ENCODE measurements at regions not wholly inside any gene's neighbourhood (a gene's known extent, or its start where the extent isn't known, plus 50 kb on each side); places are given as distances from the start of the nearest gene placed in this dataset.

DNA sequence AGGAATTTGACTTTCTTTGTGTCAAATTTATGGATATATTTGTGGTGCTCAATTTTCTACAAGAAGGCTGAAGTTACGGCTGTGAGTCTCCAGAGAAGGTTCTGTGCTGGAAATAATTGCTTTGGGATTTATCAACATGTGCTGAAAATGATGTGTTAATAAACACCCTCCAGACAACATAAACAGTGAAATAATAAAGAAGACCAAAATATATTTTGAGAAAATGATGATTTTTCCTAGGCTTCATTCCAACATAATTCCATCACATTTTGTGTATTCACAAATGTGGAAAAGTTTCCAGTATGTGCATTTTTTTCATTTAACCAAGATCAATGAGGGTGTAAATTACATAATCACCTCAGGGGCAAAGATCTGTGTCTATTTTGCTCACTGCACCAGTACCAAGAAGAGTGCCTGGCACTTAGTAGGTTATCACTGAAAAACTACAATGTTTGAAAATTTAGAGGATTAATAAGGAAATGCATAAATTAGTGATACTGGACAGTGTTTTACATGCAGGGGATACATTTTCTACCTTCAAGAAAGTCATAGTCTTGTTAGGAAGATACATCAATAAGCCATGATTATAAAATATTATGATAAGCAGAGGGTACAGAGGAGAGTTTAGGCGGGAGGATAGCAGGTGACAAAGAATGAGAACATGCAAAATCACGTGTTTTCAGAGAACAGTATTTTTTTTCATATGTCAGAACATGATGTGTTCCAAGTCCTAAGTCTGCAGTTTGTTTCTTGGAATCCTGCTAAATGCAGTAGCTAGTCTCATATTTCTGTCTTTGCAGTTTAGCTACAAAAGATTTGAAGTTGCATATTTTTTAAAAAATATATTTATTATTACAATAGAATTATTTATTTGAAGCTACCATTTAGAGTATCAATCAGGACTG, 127.6 kb upstream of the DLGAP1 start:
- H3K36me3 ChIP-seq, result no peaks in the 10 kb centered on the region
- H3K9ac ChIP-seq, result no peak overlapping the region
- peaks cover 11% of the 10 kb centered on the region for H3K9me3 ChIP-seq
- no peak overlapping the region for H3K4me2 ChIP-seq
- no peaks in the 10 kb centered on the region for H3K27me3 ChIP-seq
- no peak overlapping the region for H3K4me3 ChIP-seq
- no peak for TF ChIP-seq Cebpa-rat (IDR thresholded peaks at IDR 0.05)
- H3K27ac ChIP-seq, result no peak overlapping the region
- H3K4me1 ChIP-seq, result no peaks in the 10 kb centered on the region
- H4K20me1 ChIP-seq, result no peaks in the 10 kb centered on the region

DNA sequence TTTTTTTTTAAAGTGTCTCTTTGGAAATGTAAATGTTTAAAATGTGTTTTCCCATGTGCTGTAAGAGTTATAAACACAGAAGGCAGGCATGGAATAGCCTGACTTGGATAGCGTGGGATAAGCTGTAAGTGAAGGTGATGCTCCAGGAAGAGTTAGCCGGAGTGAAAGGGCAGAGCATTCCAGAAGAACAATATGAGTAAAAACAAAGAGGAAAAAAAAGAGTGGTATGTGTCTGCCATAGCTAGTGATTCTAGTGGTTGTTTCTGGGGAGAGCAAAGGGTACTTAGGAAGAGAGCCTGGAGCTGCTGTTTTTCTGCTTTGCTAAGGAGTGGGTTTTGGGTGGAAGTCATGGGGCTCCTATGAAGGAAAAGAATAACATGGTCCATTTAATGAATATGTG, 126.9 kb upstream of the DLGAP1 start:
- no peak for TF ChIP-seq Cebpa-rat (IDR thresholded peaks at IDR 0.05)
- no peak overlapping the region for H3K4me2 ChIP-seq

DNA sequence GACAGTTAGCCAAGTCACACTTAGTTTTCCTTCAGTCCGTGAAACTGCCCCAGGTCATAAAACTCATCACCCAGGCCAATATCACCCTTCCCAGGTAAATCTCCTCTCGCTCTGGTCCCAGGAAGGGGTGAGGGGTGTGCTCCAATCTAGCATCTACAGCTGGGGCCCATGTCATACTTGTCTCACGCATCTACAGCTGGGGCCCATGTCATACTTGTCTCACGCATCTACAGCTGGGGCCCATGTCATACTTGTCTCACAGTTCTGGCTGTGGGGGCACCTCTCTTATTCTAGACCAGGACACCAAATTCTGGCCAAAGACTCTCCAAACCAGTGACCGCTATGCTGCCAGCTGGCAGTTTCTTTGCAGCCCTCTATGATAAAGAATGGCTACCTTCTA, 123.3 kb upstream of the DLGAP1 start:
- Histone ChIP-seq H3K9ac (no peak overlapping the region), H3K4me3 (no peak overlapping the region), H3K36me3 (no peaks in the 10 kb centered on the region), H3K4me1 (no peaks in the 10 kb centered on the region), H3K4me2 (no peak overlapping the region), H4K20me1 (no peaks in the 10 kb centered on the region), H3K27me3 (no peaks in the 10 kb centered on the region), H3K27ac (no peak overlapping the region), H3K9me3 (peaks cover 42% of the 10 kb centered on the region)
- no peak for TF ChIP-seq Cebpa-rat (IDR thresholded peaks at IDR 0.05)

More for the DNA sequence above, 126.9 kb upstream of the DLGAP1 start:
- Histone ChIP-seq H3K4me3 (no peak overlapping the region), H3K9ac (no peak overlapping the region), H3K36me3 (no peaks in the 10 kb centered on the region), H4K20me1 (no peaks in the 10 kb centered on the region), H3K4me1 (no peaks in the 10 kb centered on the region), H3K27ac (no peak overlapping the region), H3K9me3 (peaks cover 16% of the 10 kb centered on the region), H3K27me3 (no peaks in the 10 kb centered on the region)

DNA sequence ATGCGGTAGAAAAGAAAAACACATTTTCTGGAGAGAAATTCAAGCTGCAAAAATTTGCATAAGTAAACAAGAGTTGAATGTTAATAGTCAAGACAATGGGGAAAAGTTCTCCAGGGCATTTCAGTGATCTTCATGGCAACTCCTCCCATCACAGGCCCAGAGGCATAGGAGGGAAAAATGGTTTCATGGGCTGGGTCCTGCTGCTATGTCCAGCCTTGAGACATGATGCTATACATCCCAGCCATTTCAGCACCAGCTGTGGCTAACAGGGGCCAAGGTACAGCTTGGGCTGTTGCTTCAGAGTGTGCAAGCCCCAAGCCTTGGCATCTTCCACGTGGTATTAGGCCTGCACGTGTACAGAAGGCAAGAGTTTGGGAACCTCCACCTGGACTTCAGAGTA, 118.6 kb upstream of the DLGAP1 start:
- Histone ChIP-seq H3K27ac (no peak overlapping the region), H3K36me3 (no peaks in the 10 kb centered on the region), H4K20me1 (no peaks in the 10 kb centered on the region), H3K4me2 (no peak overlapping the region), H3K27me3 (no peaks in the 10 kb centered on the region), H3K9me3 (peaks cover 41% of the 10 kb centered on the region), H3K4me1 (no peaks in the 10 kb centered on the region), H3K4me3 (no peak overlapping the region), H3K9ac (no peak overlapping the region)
- no peak for TF ChIP-seq Cebpa-rat (IDR thresholded peaks at IDR 0.05)

DNA sequence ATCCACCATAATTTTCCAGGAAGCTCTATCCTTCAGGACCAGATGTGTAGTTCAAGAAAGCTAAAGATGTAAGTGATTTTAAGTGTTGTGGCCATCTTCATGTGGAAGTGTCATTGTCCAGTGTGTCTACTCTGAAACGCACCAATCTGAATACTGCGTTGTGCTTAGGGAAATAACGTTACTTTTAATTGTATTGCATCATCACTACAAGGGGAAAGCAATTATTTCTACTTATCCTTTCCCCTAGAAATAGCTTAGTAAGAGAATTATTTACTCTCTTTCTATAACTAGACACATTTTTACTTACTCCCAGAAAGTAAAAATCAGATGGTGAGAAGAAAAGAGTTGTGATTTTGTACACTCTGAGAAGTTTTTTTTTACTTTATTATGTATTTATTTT, 102.4 kb upstream of the DLGAP1 start:
- no peaks in the 10 kb centered on the region for H4K20me1 ChIP-seq
- no peaks in the 10 kb centered on the region for H3K9me3 ChIP-seq
- H3K36me3 ChIP-seq, result no peaks in the 10 kb centered on the region
- H3K4me1 ChIP-seq, result no peaks in the 10 kb centered on the region
- no peaks in the 10 kb centered on the region for H3K27me3 ChIP-seq
- no peak overlapping the region for H3K4me2 ChIP-seq
- no peak overlapping the region for H3K27ac ChIP-seq
- H3K4me3 ChIP-seq, result no peak overlapping the region
- TF ChIP-seq Cebpa-rat (IDR thresholded peaks at IDR 0.05), result no peak; the same call in 1 of the 2 replicates
- no peak overlapping the region for H3K9ac ChIP-seq

DNA sequence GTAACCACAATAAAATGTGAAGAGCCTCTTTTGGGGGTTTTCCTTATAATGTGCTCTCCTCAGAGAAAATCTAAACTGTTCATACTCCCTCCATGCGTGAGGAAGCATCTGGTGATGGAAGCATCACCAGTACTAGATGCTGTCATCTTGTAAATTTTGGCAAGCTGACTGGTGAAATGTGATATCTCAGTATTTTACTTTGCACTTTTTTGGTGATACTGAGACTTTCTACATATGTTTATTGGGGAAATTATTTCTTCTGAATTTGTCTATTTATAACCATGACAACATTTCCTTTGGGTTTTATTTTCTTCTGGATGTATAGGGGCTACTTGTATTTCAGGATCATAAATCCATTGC, 95.9 kb upstream of the DLGAP1 start:
- no peaks in the 10 kb centered on the region for H3K36me3 ChIP-seq
- no peak overlapping the region for H3K27ac ChIP-seq
- no peak overlapping the region for H3K9ac ChIP-seq
- H3K9me3 ChIP-seq, result no peaks in the 10 kb centered on the region
- H3K4me1 ChIP-seq, result no peaks in the 10 kb centered on the region
- H3K27me3 ChIP-seq, result no peaks in the 10 kb centered on the region
- no peak for TF ChIP-seq Cebpa-rat (IDR thresholded peaks at IDR 0.05)
- H3K4me3 ChIP-seq, result no peak overlapping the region
- H3K4me2 ChIP-seq, result no peak overlapping the region
- no peaks in the 10 kb centered on the region for H4K20me1 ChIP-seq

DNA sequence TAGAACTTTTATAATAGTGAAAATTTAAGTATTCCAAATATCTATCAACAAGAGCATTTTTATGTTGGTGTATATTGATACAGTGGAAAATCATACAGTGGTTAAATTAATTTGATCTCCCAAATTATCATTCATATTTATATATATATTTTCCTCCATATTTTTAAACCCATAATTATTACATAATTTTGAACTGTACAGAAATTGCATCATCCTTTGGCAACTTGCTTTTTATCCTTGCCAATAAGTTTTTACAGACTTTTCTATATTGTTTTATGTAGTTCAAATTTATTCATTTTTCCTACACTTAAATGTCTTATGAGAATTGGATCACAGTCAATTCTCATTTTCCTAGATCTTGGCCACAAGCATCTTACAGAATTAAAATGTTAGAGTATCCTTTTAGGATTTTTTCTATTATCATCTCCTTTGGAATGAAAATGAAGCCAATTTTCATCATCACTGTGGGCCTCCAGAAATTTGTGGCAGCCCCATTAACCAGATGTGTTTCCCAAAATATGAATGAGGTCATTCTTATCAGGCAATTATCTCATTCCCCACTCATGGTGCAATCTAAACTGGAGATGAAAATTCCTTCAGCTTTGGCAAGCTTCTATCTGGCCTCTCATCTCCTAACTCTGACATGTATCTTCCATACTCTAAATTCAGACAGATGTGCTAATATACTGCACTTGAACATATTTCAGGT, 94.2 kb upstream of the DLGAP1 start:
- H3K4me2 ChIP-seq, result no peak overlapping the region
- H4K20me1 ChIP-seq, result no peaks in the 10 kb centered on the region
- H3K4me3 ChIP-seq, result no peak overlapping the region
- no peak overlapping the region for H3K9ac ChIP-seq
- TF ChIP-seq Cebpa-rat (IDR thresholded peaks at IDR 0.05), result no peak
- no peaks in the 10 kb centered on the region for H3K36me3 ChIP-seq
- no peak overlapping the region for H3K27ac ChIP-seq
- no peaks in the 10 kb centered on the region for H3K9me3 ChIP-seq
- no peaks in the 10 kb centered on the region for H3K27me3 ChIP-seq
- H3K4me1 ChIP-seq, result no peaks in the 10 kb centered on the region

DNA sequence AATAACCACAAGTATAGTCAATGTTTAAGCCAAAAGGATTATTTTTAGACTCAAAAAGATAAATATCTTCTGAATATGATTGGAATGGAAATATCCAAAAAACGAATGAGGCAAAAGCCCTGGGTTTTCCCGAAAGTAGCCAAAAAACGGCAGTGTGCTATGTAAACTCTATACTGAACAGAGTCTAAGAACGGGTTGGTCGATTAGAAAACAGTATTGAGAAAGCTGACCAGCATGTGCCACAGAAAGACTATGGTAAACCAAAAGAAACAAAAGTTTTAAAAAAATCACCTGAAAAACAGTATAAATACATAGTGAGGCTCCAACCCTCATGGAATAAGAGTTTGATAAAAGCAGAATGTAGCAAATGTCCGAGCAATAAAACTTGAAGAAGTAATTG, 92.0 kb upstream of the DLGAP1 start:
- no peaks in the 10 kb centered on the region for H3K9me3 ChIP-seq
- no peaks in the 10 kb centered on the region for H4K20me1 ChIP-seq
- no peak overlapping the region for H3K27ac ChIP-seq
- no peak for TF ChIP-seq Cebpa-rat (IDR thresholded peaks at IDR 0.05)
- H3K4me2 ChIP-seq, result no peak overlapping the region
- no peaks in the 10 kb centered on the region for H3K36me3 ChIP-seq
- no peaks in the 10 kb centered on the region for H3K4me1 ChIP-seq
- no peaks in the 10 kb centered on the region for H3K27me3 ChIP-seq
- no peak overlapping the region for H3K9ac ChIP-seq
- H3K4me3 ChIP-seq, result no peak overlapping the region

DNA sequence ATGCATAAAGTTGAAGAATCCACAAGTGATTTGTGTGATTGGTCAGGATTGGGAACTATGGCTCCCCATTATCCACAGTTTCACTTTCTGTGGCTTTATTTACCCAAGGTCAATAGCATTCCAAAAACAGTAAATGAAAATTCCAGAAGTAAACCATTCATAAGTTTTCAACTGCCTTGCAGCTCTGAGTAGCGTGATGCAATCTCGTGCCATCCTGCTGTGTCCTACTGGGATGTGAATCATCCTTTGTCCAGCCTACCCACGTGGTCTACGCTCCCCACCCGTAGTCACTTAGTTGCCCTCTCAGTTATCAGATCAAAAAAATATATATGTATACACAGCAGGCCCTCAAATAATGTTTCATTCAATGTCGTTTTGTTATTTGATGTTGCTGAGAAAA, 89.0 kb upstream of the DLGAP1 start:
- H3K4me3 ChIP-seq, result no peak overlapping the region
- no peak overlapping the region for H3K9ac ChIP-seq
- no peak overlapping the region for H3K4me2 ChIP-seq
- H3K9me3 ChIP-seq, result no peaks in the 10 kb centered on the region; the same call in 1 of the 2 replicates
- no peaks in the 10 kb centered on the region for H3K27me3 ChIP-seq
- no peaks in the 10 kb centered on the region for H3K4me1 ChIP-seq
- no peak overlapping the region for H3K27ac ChIP-seq
- no peak for TF ChIP-seq Cebpa-rat (IDR thresholded peaks at IDR 0.05)
- no peaks in the 10 kb centered on the region for H4K20me1 ChIP-seq
- H3K36me3 ChIP-seq, result no peaks in the 10 kb centered on the region

DNA sequence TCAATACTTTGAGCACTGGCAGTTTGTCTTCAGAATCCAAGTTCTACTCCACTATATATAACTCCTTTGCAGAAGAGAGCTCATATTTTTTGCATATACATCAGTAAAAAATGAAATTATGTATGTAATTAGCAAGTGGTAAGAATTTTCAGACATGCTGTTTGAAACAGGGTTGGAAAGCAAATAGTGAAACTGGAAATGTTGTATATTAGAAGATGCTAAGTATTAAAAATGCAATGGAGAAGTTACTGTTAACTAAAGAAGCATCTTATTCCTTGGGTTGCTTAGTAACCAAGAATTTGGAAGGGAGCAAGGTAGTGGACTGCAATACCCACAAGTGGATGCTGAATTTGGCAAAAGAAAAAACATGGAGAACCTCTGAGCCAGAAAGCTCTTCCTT, 88.6 kb upstream of the DLGAP1 start:
- Histone ChIP-seq H3K27ac (no peak overlapping the region), H3K4me2 (no peak overlapping the region), H3K4me1 (no peaks in the 10 kb centered on the region), H3K9ac (no peak overlapping the region), H3K4me3 (no peak overlapping the region), H3K9me3 (no peaks in the 10 kb centered on the region; the same call in 1 of the 2 replicates), H3K36me3 (no peaks in the 10 kb centered on the region), H4K20me1 (no peaks in the 10 kb centered on the region), H3K27me3 (no peaks in the 10 kb centered on the region)
- TF ChIP-seq Cebpa-rat (IDR thresholded peaks at IDR 0.05), result no peak

Measured in BLaER1 (cell line).